GM18909 (cell line): ENCODE measurements at regions not wholly inside any gene's neighbourhood (a gene's known extent, or its start where the extent isn't known, plus 50 kb on each side); places are given as distances from the start of the nearest gene placed in this dataset.
"Not testable (repeated sequence)": the region's sequence is repeated elsewhere in the genome, so short reads cannot be mapped to it uniquely, and the experiment has no call there.

Experiments
- ATAC-seq: cut with Tn5 transposase; IDR thresholded peaks from one replicate; pipeline ENCODE4 v1.9.1; 2021; ENCODE audit warnings: mild to moderate bottlenecking; ENCODE audit not compliant: unreplicated experiment, poor library complexity

DNA sequence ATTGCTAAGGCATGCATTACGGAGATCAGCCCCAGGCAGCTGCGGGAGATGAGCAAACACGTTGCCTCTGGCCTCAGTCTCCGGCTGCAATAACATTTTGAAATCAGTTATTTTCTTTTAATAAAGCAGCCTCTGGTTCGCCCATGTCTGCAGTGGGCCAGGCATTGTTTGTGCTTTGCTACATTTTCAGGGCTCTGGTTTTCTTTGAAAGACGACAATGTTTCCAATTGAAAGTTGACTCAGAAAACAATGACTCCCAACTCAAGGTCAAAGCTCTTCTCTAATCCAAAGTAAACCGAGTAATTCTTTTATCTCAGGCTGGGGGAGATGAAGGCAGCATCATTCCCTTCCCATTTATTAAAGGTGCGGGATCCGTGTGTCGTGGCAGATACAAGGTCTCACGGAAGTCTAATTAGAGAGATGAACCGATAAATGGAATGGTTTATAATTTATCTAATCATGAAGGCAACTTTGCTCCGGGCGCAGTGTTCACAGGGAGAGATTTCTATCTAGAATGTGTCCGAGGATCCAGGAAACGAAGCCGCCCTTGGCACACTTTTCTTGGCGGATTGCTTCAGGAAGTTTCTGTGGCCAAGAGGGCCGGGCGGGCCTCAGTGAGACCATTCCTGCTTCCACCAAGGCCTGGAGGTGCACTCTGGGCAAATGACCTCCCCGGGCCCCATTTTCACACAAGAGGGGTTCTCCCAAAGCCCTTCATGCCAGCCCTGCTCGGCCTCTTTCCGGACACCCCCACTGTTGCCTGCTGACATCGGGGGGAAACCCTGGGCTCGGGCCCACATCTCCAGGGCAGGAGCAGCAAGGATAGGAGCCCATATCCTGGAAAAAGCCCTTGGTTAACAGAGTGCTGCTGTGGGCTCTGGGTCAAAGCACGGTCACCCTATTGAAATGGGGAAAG lies 811.4 kb downstream of the BRD1 start:
- no peak for ATAC-seq

DNA sequence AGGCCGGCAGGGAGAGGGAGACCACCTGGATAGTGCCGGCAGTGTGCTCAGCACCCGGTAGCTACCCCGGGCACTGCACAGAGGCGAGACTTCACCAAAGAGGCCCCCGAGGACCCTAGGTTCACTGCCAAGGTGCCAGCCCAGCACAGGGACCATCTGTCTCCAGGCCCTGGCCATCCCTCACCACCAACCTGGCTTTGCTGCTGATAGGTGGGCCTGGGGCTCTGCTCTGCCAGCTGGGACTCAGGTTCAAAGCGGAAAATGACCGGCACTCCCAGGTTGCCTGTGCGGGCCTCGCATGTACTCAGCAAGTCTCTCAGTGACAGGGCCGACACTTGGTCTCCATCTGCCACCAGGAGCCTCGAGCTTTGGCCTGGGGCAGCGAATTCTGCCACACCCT lies 812.2 kb downstream of the BRD1 start:
- ATAC-seq = no peak

DNA sequence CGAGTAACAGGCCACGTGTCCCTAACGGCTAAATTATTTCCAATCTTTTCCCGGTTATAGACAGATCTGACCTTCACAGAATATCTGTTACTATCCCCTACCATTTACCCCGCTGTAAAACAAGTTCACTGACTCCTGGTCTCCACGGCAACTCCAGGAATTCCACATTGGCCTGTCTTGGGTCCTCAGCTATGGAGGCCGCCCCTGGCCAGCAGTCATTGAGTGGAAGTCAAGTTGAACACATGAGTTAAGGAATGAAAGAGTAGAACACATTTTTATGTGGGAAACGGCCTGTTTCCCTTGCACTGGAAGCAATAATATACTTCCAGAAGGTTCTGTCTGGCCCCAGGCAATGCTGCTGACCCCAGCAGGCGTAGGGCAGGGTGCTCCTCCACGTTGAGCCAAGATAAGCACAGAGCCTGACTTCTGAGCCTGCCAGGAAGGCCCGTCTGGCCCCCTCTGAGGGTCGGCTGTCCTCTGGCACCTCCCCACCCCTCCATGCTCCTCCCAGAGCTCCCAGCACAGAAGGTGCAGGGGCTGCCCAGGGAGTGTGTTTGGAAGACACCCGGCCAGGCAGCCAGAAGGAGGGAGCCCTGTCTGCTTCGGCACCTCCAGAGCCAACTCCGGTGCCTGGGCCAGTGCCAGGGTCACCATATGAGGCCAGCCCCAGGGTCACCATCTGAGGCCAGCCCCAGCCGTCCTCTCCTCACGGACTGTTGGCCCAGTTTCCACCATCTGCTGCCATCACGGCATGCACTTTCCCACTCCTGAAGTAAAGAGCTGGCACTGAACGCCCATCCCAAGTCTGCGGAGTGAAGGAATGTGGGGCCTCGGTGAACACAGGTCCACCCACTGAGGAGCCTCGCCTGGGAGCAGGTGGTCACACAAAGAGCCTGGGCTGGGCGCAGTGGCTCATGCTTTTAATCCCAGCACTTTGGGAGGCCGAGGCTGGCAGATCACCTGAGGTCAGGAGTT lies 813.2 kb downstream of the BRD1 start:
- no peak for ATAC-seq

DNA sequence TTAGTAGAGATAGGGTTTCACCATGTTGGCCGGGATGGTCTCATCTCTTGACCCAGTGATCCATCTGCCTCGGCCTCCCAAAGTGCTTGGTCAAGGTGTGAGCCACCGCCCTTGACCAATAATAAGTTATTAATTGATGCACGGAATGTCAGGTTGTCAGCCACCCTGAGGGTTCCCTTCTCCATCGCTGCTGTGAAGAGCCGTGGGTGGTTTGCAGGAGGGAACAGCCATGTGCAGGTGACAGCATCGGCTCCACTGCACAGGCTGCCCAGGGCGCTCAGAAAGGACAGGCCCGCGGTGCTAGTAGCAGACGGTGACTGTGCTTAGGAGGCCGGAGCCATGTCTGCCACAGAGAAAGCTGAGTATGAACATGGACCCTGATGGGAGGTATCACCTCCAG lies 814.0 kb downstream of the BRD1 start:
- no peak for ATAC-seq

DNA sequence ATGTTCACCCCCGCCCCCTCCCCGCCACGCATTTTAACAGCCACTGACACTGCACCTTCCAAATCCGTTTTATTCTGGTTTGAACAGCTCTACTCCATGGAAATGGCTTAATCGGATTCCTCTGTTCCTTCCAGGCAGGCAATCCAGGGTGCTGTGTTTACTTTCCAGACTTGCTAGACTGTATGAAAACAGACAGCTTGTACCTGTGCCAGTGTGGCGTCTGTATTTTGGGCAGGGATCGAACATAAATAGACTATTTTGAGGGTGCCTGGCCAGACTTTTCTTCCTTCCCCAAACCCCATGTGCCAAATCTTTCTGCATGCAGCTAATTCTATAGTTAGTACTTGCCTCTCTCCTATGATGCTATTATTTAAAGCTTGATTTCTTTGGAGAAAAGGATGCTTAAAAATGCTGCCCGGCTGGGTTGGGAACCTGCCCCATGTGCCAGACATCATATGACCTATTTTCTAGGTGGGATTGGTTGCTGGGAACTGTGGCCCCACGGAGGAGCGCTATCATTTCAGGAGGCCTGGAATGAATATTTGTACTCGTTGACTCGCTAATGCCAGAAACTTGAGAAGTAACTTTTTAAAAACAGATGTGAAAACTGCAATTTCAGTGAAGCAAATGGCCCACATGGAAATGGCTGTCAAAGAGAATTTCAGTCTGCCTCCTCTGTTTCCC lies 814.8 kb downstream of the BRD1 start:
- no peak for ATAC-seq

DNA sequence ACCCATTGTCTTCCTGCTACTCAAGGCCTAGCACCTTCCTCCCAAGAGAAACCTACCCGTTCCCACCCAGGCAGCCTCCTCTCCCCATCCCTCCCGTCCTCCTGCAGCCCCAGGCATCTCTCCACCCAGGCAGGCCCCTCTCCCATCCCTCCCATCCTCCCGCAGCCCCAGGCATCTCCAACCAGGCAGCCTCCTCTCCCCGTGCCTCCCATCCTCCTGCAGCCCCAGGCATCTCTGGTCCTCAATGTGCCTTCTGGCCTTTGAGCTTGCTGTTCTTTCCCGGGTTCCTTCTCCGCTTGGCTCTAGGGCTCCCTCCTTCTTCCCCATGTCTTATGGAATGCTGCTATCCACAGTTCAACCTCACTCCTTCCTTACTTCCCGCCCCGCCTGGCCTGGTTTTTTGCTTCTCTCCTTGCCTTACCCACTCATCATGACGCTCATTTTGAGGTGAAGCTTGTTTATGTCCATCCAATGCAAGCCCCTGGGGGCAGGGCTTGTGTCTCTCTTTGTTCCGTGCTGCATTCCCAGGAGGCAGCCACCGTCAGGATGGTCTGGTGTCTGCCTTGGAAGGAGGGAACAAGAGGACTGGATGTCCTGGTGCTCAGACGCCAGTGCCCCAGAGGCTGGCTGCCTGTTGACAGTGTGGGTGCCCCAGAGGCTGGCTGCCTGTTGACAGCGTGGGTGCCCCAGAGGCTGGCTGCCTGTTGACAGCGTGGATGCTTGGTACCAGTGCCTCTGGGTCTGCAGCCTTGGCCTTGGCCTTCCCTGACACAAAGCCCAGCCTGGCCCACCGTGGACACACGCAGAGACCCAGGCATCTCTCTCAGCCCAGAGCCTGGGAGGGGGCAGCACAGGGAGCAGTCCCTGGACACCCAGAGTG lies 815.7 kb downstream of the BRD1 start:
- no peak for ATAC-seq

DNA sequence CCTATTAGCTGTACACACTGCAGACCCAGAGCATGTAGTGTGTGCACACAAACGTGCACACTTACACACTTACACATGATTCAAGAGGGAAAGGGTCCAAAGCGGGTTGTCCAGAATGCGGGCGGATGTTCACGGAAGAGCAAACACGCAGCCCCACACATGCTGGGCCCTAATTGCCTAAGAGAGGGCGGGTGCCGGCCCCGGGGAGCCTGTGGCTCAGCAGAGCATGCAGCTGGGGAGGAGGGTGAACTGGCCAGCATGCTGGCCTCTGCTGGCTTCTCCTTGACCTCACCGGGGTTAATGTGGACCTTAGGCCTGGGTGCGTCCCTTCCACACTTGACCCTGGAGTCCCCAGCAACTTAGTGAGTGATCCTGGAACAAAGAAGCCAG lies 816.3 kb downstream of the BRD1 start:
- no peak for ATAC-seq

DNA sequence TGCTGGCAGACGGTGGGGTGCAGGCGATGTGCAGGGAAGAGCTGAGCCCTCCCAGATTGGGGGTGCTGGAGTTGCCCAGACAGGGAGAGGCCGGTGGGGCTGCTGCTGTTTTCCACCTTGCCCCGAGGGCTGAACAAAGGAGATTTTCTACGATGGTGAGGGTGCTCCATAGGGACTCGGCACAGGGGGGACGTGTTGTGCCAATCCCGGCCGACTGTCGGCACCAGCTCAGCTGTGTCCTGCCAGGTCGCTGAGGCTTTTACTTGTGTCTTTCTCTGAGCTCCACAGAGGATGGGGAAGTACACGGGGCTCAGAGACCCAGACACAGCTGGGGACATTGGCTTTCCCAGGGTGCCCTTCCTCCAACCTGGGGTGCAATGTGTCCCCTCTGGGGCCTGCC lies 816.8 kb downstream of the BRD1 start:
- ATAC-seq = no peak

DNA sequence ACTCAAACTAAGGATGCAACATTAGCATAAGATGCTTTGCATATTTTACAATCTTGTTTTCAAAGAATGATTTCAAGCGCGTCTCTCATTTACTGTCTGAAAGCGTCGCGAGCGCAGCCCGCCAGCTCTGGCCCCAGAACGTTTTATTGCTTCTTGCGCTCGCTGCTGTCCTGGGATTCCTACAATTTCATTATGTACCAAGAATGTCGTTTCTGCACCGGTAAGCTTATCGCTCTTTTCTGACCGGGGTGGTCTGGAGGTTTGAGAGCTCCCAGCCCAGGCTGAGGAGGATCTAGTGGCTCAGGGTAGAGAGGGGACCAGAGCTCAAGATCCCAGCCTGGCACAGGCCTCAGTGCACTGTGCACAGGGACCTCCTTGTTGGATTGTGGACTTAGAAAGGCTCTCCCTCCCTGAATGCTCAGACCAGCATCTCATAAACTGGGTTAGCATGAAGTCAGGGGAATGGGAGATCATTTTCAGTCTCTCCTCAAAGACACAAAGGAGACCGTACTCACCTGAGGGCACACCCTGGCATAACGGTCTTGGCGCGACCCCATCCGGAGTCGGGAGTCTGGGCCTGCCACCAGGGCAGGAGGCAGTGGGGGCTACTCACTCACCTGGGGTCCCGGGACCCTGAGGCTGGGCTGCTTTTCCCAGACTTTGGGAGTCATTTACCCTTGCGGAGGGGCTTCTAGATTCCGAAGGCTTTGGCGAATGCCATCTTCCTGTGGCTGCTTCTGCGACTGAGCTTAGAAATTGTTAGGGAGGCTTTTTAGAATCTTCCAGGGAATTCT lies 817.4 kb downstream of the BRD1 start:
- ATAC-seq = no peak

DNA sequence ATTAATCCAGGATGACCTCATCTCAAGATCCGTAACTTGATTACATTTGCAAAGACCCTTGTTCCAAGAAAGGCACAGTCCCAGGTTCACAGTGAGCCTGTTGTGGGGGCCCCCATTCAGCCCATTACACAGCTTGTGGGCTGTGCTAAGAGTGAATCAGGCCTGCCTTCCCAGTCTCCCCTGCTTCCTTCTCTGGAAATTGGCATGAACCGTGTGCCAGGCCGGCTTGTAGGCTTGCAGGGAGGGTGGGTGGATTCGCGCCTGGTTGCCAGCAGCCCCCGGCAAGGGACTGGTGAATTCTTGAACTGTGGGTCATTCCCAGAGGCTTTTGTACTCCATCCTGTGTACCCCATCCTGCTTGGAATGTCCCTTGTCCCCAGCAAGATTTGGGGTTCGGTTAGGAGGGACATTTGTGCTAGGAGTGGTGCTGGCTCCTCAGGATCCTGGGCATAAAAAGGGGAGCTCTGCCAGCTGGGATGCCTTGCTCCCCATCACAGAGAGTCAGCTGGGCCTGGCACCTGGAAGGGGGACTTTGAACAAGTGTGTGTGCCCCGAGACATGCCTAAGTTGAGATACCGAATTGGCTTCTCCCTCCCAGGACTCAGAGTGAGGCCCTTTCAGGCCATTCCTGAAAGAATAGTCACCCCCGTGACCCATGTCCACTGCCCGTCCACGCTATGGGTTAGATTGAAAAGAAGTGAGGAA lies 818.2 kb downstream of the BRD1 start:
- ATAC-seq = no peak

DNA sequence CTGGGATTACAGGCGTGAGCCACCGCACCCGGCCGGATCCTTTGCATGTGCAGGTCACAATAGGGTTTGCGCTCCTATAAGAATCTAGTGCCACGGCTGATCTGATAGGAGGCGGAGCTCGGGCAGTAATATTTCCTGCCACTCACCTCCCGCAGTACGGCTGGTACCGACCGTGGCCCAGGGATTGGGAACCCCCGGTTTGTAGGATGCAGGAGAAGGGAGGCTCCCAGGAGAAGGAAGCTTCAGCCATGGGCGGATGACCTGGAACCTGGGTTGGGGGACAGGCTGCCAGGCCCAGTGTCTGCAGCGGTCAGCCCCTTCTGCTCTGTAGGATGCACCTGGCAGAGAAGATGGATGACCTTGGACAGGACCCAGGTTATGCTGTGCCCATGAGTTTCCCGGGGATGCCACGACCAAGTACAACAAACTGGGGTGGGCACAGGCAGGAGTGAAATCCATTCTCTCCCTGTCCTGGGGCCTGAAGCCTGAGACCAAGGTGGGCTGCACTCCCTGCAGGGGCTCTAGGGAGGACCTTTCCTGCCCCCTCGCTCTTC lies 818.9 kb downstream of the BRD1 start:
- no peak for ATAC-seq

DNA sequence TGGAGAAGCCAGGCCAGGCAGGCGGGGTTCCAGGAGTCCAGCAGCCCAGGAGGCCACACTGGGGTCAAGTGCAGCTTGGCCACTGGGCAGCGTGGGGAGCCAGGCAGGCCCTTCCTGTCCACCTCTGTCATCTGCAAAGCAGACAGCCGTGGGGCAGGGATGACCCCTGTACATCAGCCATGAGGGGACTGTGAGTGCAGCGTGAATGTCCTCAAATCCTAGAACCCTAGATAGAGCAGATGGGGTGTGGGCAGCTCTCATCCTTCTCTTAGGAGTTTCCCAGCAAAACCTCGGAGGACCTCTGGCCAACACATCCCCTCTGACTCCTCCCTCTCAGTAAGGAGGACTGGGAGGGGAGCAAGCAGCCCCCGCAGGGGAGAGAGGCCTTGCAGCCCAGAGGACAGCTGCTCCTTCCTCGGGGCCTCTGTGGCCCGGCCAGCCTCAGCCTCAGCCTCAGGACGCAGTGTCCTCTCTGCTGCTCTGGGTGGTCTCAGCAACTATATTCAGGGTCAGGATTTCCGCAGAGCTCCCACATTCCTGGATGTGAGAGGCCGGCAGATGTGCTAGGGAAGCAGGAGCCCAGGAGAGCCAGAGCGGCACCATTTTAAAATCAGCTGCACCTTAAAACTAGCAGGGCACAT lies 820.5 kb downstream of the BRD1 start:
- ATAC-seq = no peak

DNA sequence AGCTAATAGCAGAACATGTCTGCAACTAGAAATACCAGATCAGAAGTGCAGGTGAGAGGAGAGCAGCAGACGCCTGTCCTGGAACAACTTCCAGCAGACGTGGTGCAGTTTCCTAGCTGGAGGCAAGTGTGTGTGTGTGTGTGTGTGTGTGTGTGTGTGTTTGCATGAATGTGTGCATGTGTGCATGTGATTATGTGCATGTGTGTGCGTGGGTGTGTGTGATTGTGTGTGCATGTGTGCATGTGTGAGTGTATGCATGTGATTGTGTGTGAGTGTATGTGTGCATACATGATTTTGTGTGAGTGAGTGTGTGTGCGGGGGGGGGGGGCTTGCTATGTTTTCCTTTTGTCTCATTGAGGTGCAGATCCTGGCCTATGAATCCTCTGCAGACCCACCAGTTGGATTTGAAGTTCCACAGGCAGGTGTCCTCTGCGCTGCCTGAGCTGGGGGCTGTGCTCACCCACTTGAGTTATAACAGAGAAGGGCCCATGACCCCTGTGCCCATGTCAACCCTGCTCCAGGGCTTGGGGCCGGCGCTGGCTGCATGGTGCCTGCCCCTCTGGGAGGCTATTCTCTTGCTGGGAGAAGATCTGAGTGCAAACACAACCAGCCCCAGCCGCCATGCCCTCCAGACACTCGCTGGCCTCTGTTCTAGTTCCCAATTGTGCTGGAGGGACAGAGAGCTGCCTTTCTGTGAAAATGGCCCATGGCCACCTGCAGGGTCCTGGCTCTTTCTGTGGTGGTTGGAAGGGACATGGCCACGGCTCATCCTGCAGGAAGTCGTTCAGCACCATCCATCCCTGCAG lies 821.3 kb downstream of the BRD1 start:
- ATAC-seq = no peak

DNA sequence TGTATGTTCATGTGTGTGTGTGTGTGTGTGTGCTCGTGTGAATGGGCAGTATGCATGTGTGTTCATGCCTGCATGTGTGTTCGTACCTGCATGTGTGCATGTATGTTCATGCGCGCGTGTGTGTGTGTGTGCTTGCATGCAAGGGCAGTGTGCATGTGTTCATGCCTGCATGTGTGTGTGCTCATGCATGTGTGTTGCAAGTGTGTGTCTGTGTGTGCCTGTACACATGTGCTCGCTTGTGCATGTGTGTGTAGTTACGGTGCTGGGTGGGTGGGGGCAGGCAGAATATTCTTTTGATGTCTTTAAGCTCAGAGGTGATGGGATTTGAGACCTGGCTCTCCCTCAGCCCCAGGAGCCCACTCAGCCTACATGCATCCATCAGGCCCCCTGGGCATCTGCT lies 822.1 kb downstream of the BRD1 start:
- ATAC-seq = no peak

DNA sequence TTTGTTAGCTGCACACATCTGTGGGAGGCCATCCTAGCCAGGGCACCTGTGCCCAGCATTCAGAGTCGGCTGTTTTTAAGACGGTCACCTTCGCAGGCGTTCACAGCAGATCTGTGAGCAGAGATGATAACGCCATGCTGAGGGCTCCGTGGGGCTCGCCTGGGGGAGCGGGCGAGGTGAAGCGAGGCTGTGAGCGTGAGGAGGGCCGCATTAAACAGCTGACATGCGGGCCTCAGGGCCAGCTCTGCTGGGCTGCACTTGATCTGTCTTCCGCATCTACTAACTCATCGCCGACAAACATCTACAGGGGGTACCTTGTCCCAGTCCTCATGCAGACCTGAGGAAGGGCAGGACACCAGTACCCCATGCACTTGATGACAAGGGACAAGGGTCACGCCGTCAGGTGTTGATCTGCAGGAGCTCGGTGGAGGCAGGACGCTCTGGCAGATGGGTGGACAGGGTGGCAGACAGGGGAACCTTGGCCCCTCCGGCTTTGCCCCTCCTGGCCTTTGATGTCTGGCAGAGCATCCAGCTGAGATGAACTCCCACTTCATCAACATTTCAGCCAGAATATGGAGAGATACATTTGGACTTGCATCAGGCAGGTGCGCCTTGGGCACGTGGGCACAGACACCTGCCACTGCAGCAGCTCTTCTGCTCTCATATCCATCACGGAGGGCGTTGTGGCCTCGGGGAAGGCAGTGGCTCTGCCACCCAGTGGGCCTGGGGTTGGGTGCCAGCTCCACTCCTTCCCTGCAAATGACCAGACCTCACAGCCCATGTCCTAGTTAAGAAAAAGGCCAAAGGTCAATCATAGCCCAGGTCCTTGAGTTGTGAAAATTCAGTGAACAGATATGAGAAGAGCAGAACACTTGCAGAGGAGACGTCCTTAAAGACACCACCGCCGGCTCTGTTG lies 822.9 kb downstream of the BRD1 start:
- no peak for ATAC-seq

DNA sequence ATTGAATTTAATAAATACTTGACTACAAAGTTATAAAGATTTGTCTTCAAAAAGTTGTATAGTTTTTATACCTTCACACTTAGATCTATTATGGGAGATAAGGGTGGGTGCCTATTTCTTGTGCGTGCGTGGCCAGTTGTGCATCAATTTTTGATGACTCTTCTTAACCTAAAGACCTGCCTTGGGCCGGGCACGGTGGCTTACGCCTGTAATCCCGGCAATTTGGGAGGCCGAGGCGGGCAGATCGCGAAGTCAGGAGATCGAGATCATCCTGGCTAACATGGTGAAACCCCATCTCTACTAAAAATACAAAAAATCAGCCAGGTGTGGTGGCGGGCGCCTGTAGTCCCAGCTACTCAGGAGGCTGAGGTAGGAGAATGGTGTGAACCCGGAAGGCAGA lies 830.1 kb downstream of the BRD1 start:
- not testable (repeated sequence) for ATAC-seq
